GM06990 (cell line): ENCODE measurements at regions not wholly inside any gene's neighbourhood (a gene's known extent, or its start where the extent isn't known, plus 50 kb on each side); places are given as distances from the start of the nearest gene placed in this dataset.

Experiments
- DNase-seq: peaks from one replicate; pipeline ENCODE4 v3.0.0-alpha.2; 2011; ENCODE audit not compliant: insufficient read length; ENCODE audit errors: extremely low read depth
- H3K27me3 ChIP-seq: replicated peaks from 2 replicates; pipeline ENCODE4 v1.6.0; 2011; ENCODE audit warnings: low read length; ENCODE audit not compliant: control insufficient read depth, insufficient read depth
- H3K36me3 ChIP-seq: 2 replicates; pipeline ENCODE4 v1.5.1; 2011; ENCODE audit warnings: low read length; ENCODE audit not compliant: control insufficient read depth, insufficient read depth
- H3K4me3 ChIP-seq: replicated peaks from 2 replicates; pipeline ENCODE4 v1.5.1; 2011; ENCODE audit warnings: low read depth, mild to moderate bottlenecking, control low read depth, low read length
- TF ChIP-seq, protein P1 (sequence below): IDR thresholded peaks from 2 replicates; pipeline ENCODE4 v1.5.1; 2011; ENCODE audit warnings: low read length, control low read depth, mild to moderate bottlenecking, inconsistent platforms; ENCODE audit not compliant: insufficient read depth, poor library complexity, severe bottlenecking

DNA sequence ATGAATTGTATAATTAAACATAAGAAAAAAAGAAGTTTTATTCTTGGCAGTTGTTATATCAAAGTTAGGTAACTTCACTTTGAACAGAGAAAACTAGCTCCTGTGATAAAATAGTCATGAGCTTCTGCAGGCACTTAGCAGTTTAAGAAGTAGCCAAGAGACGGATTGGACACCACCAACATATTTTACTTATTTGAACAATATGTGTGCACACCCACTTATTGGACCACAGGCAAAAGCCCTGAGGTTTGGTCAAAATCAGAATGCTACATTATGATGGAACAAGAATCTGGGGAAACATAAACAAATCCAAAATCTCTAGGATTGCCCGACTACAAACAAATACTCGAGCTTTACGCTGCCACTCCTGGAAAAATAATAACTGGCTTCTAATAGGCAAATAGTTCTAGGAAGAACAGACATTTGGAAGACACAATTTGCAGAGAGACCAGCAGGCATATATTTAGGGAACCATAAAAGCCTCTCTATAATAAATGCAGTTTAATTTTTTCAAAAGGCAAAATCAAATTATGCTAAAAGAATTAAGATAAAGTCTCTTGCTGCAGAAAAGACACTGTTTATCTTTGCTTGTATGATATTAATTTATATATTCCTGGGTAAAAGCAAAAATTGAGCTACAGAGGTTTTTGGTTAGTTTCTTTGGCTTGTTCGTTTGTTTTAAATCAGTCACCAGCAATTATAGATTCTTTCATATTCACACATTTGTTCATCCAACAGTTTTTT lies 117.9 kb downstream of the CDC42EP3 start:
- H3K36me3 ChIP-seq, result no peaks in the 10 kb centered on the region
- DNase-seq, result no peak
- H3K27me3 ChIP-seq, result no peaks in the 10 kb centered on the region
- H3K4me3 ChIP-seq, result no peak overlapping the region
- TF ChIP-seq, protein P1, sequence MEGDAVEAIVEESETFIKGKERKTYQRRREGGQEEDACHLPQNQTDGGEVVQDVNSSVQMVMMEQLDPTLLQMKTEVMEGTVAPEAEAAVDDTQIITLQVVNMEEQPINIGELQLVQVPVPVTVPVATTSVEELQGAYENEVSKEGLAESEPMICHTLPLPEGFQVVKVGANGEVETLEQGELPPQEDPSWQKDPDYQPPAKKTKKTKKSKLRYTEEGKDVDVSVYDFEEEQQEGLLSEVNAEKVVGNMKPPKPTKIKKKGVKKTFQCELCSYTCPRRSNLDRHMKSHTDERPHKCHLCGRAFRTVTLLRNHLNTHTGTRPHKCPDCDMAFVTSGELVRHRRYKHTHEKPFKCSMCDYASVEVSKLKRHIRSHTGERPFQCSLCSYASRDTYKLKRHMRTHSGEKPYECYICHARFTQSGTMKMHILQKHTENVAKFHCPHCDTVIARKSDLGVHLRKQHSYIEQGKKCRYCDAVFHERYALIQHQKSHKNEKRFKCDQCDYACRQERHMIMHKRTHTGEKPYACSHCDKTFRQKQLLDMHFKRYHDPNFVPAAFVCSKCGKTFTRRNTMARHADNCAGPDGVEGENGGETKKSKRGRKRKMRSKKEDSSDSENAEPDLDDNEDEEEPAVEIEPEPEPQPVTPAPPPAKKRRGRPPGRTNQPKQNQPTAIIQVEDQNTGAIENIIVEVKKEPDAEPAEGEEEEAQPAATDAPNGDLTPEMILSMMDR, result no peak

DNA sequence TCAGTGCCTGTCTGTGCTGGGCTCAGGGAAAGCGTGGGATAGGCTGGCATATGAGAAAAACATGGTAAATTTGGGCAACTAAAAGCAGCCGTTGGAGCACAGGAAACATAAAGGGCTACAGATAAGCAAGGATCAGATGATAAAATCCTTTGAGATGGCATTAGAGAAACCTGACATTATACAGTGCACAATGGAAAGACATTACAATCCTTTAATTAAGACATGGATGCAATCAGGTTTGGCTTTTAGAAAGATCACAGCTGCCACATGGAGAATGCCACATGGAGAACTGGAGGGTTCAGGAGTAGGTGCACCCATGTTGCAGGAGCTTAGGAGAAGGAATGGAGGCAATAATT lies 117.3 kb downstream of the CDC42EP3 start:
- TF ChIP-seq, protein P1, result no peak
- no peaks in the 10 kb centered on the region for H3K36me3 ChIP-seq
- no peak overlapping the region for H3K4me3 ChIP-seq
- DNase-seq, result no peak
- no peaks in the 10 kb centered on the region for H3K27me3 ChIP-seq

DNA sequence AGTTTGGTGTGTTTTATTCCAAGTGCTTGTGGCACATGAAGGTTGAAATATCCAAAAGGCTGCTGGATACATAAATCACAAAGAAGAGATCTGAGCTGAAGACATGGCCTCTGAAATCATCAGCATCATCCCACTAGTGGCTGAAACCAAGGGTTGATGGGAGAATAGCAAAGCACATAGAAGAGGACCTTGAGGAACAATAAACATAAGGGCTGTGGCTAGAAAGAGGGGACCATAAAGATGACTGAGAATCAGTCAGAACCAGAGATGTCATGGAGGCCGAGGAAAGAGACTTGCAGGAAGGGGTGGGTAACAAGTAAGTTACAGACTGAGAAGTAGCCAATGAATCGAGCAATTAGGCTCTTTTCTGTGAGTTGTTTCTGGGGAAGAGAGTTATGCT lies 116.8 kb downstream of the CDC42EP3 start:
- Histone ChIP-seq H3K36me3 (no peaks in the 10 kb centered on the region), H3K4me3 (no peak overlapping the region), H3K27me3 (no peaks in the 10 kb centered on the region)
- no peak for DNase-seq
- TF ChIP-seq, protein P1, result no peak

DNA sequence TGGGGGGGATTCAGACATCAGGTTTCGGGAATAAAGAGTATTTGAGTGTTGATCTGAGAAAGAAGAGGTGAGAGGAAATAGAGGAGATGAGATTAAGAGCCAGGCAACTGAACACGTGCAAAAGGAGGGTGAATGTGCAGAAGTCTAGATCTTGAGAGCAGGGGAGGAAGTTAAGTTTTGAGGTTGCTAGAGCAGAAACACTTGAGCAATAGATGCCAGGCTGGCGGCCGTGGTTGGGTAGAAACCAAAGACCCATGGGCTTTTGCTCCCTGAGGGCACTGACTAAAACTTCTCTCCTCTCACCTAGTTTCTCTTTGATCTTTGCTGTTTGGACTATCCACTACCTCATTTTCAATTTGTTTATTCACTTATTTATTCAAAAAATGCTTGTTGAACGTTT lies 116.0 kb downstream of the CDC42EP3 start:
- no peak overlapping the region for H3K4me3 ChIP-seq
- TF ChIP-seq, protein P1, result no peak
- DNase-seq, result no peak
- H3K36me3 ChIP-seq, result no peaks in the 10 kb centered on the region
- H3K27me3 ChIP-seq, result no peaks in the 10 kb centered on the region

DNA sequence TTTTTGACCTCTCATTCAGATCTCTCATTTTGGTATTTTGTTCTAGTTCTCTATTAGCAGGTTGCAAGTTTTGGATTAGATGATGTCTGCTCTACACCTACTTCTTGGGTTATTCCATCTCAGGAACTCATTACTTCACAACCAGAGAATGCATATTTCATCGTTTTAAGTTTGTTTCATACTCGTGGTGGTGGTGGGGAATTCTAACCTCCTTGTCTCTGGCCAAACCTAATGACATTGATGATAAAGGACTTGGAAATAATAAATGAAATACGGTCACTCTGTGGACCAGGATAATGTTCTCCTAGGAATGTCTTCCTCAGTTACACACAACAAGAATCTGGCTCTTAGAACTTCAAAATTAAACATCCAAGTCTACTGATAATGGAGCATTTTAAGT lies 115.2 kb downstream of the CDC42EP3 start:
- H3K4me3 ChIP-seq, result no peak overlapping the region; the same call in 1 of the 2 replicates
- DNase-seq, result no peak
- no peaks in the 10 kb centered on the region for H3K27me3 ChIP-seq
- no peaks in the 10 kb centered on the region for H3K36me3 ChIP-seq
- TF ChIP-seq, protein P1, result no peak

DNA sequence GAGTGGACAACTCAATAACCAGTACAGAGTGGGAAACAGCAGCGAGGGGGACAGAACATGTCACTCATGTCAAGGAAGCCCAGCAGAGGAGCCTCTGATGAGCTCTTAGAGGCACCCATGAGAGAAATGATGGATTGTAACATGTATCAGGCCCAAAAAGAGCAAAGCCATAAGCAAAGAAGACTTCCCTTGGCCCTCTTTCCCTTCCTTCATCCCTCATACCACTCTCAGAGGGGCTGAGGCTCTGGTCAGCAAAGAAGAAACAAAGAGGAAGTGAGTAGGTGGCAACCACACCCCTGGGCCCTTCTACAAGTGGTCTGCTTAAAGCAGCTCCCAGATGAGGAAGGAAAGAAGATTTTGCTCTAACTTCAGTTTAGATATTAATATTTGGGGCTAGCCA lies 112.8 kb downstream of the CDC42EP3 start:
- no peak overlapping the region for H3K4me3 ChIP-seq
- DNase-seq, result peak; percentile 52
- no peaks in the 10 kb centered on the region for H3K27me3 ChIP-seq

More for the DNA sequence above, 112.8 kb downstream of the CDC42EP3 start:
- TF ChIP-seq, protein P1, result no peak
- no peaks in the 10 kb centered on the region for H3K36me3 ChIP-seq
